Stimulated activated CD4-positive, alpha-beta T cell treated with anti-CD3 and anti-CD28 coated beads, TNF-alpha, amount 100 ng/mL, for 24 hours (primary cell): ENCODE measurements at regions not wholly inside any gene's neighbourhood (a gene's known extent, or its start where the extent isn't known, plus 50 kb on each side); places are given as distances from the start of the nearest gene placed in this dataset.
"Not testable (repeated sequence)": the region's sequence is repeated elsewhere in the genome, so short reads cannot be mapped to it uniquely, and the experiment has no call there.

Experiments
- DNase-seq, 3 experiments: peaks; one replicate each; pipeline ENCODE4 v3.0.0-alpha.2; 2020; ENCODE audit warnings: low read depth in 3 of 3

GRCh38 chr10:6984971-6985370 is 404.9 kb upstream of the PRKCQ start:
- DNase-seq: no peak

GRCh38 chr10:6984016-6984415 is 403.9 kb upstream of the PRKCQ start:
- not testable (repeated sequence) for DNase-seq

- no peak for DNase-seq
Observed at GRCh38 chr10:6980353-6980752, 400.3 kb upstream of the PRKCQ start.

DNA sequence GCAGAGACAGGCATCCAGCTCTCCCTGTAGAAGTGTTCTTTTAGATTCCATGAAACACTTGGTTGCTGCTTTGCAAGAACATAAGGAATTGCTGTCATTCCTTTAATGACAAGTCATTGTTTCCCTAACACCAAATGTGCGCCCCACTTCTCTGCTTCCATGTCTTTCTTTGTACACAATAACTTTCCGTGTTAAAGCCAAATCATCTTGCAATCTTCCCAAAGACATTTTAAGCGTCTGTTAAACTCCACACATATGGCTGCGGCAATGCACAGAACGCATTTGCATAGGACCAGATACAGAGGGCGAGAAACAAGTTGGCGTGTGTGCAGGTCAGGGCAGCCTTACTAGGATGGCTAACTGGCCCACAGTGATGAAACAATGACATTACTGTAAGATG is 399.3 kb upstream of the PRKCQ start:
- no peak for DNase-seq

GRCh38 chr10:6978187-6978627 is 398.1 kb upstream of the PRKCQ start:
- no peak for DNase-seq

GRCh38 chr10:6977398-6978186 is 397.5 kb upstream of the PRKCQ start:
- no peak for DNase-seq

- no peak for DNase-seq
Observed at GRCh38 chr10:6973899-6974298, 393.8 kb upstream of the PRKCQ start.

GRCh38 chr10:6972226-6972625 is 392.1 kb upstream of the PRKCQ start:
- DNase-seq: no peak

DNA sequence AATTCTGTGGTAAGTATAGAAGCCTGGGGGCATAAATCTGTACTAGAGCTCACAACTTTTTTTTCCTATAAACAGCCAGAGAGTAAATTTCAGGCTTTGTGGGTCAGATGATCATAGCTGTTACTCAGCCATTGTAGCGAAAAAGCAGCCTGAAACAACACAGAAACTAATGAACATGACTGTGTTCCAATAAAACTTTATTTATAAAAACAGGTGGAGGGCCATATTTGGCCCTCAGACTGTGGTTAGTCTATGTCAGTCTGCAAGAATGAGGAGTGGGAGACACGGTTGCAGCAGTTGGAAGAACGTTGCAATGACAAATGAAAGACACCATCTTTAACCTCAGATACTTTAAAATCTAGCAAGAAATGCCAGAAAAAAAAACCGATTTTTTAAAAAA is 389.6 kb upstream of the PRKCQ start:
- no peak for DNase-seq

- DNase-seq: no peak
Observed at GRCh38 chr10:6964543-6964942, 384.5 kb upstream of the PRKCQ start.

- no peak for DNase-seq
Observed at GRCh38 chr10:6962576-6962975, 382.5 kb upstream of the PRKCQ start.

GRCh38 chr10:6958711-6959110 is 378.6 kb upstream of the PRKCQ start:
- no peak for DNase-seq

GRCh38 chr10:6958254-6958653 is 378.2 kb upstream of the PRKCQ start:
- no peak for DNase-seq

- DNase-seq: no peak
Observed at GRCh38 chr10:6957851-6958250, 377.8 kb upstream of the PRKCQ start.

GRCh38 chr10:6956562-6956961 is 376.5 kb upstream of the PRKCQ start:
- no peak for DNase-seq

GRCh38 chr10:6953271-6953801 is 373.3 kb upstream of the PRKCQ start:
- DNase-seq: no peak

GRCh38 chr10:6951732-6952131 is 371.7 kb upstream of the PRKCQ start:
- no peak for DNase-seq

- DNase-seq: no peak
Observed at GRCh38 chr10:6950133-6950532, 370.1 kb upstream of the PRKCQ start.

- no peak for DNase-seq
Observed at GRCh38 chr10:6944436-6944835, 364.4 kb upstream of the PRKCQ start.

DNA sequence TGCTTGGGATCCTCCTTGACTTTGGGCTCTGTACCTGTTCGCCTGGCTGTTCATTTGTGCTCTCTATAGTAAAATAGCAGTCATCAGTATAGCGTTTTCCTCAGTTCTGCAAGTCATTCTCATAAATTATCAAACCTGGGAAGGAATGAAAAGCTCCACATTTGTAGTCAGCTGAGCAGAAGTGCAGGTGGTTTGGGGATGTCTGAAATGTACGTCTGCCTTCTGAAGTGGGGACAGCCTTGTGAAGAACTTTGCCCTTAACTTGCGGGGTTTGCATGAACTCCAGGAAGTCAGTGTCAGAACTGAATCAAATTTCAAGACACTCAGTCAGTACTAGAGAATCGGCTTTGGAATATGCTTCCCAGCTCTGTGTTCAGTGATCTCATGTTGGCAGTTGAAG is 358.3 kb upstream of the PRKCQ start:
- DNase-seq: no peak

- no peak for DNase-seq
Observed at GRCh38 chr10:6936931-6937330, 356.9 kb upstream of the PRKCQ start.

- DNase-seq: no peak
Observed at GRCh38 chr10:6929148-6929830, 349.2 kb upstream of the PRKCQ start.

GRCh38 chr10:6928586-6928985 is 348.5 kb upstream of the PRKCQ start:
- DNase-seq: no peak
